ENCODE measurements at regions not wholly inside any gene's neighbourhood (a gene's known extent, or its start where the extent isn't known, plus 50 kb on each side); places are given as distances from the start of the nearest gene placed in this dataset.

GRCh38 chr1:87513966-87514660, 185.4 kb downstream of the LMO4 start:
- Histone ChIP-seq H3K9ac (ENCODE audit: low read depth, low read length) (no peak overlapping the region), H3K36me3 (ENCODE audit: insufficient read depth, low read length) (no peaks in the 10 kb centered on the region), H3K4me3 (ENCODE audit: low read length) (no peak overlapping the region), H3K9me3 (replicated peaks; ENCODE audit: low read length) (no peaks in the 10 kb centered on the region), H3K4me1 (ENCODE audit: control insufficient read depth, insufficient read depth, low read length) (no peaks in the 10 kb centered on the region), H3K4me2 (ENCODE audit: low read length) (no peak overlapping the region), H3K27me3 (ENCODE audit: control insufficient read depth, insufficient read depth, low read length) (no peaks in the 10 kb centered on the region)

GRCh38 chr1:87515781-87516180, 187.1 kb downstream of the LMO4 start:
- no peak overlapping the region for H3K4me2 ChIP-seq (ENCODE audit: low read length)
- H3K4me1 ChIP-seq (ENCODE audit: control insufficient read depth, insufficient read depth, low read length) = no peaks in the 10 kb centered on the region
- no peaks in the 10 kb centered on the region for H3K36me3 ChIP-seq (ENCODE audit: insufficient read depth, low read length)
- H3K9me3 ChIP-seq (replicated peaks; ENCODE audit: low read length) = no peaks in the 10 kb centered on the region
- H3K9ac ChIP-seq (ENCODE audit: low read depth, low read length) = no peak overlapping the region
- no peaks in the 10 kb centered on the region for H3K27me3 ChIP-seq (ENCODE audit: control insufficient read depth, insufficient read depth, low read length)
- H3K4me3 ChIP-seq (ENCODE audit: low read length) = no peak overlapping the region

- Histone ChIP-seq H3K4me1 (ENCODE audit: control insufficient read depth, insufficient read depth, low read length) (no peaks in the 10 kb centered on the region), H3K9me3 (replicated peaks; ENCODE audit: low read length) (no peaks in the 10 kb centered on the region), H3K4me2 (ENCODE audit: low read length) (no peak overlapping the region), H3K9ac (ENCODE audit: low read depth, low read length) (no peak overlapping the region), H3K27me3 (ENCODE audit: control insufficient read depth, insufficient read depth, low read length) (no peaks in the 10 kb centered on the region), H3K36me3 (ENCODE audit: insufficient read depth, low read length) (no peaks in the 10 kb centered on the region), H3K4me3 (ENCODE audit: low read length) (no peak overlapping the region)
Observed at GRCh38 chr1:87518794-87519193, 190.1 kb downstream of the LMO4 start.

GRCh38 chr1:87521452-87521851, 192.8 kb downstream of the LMO4 start:
- no peaks in the 10 kb centered on the region for H3K27me3 ChIP-seq (ENCODE audit: control insufficient read depth, insufficient read depth, low read length)
- no peak overlapping the region for H3K4me2 ChIP-seq (ENCODE audit: low read length)
- H3K9me3 ChIP-seq (replicated peaks; ENCODE audit: low read length) = no peaks in the 10 kb centered on the region
- no peak overlapping the region for H3K4me3 ChIP-seq (ENCODE audit: low read length)
- H3K36me3 ChIP-seq (ENCODE audit: insufficient read depth, low read length) = no peaks in the 10 kb centered on the region
- H3K9ac ChIP-seq (ENCODE audit: low read depth, low read length) = no peak overlapping the region
- H3K4me1 ChIP-seq (ENCODE audit: control insufficient read depth, insufficient read depth, low read length) = no peaks in the 10 kb centered on the region

- Histone ChIP-seq H3K9ac (ENCODE audit: low read depth, low read length) (no peak overlapping the region), H3K9me3 (replicated peaks; ENCODE audit: low read length) (no peaks in the 10 kb centered on the region), H3K4me1 (ENCODE audit: control insufficient read depth, insufficient read depth, low read length) (no peaks in the 10 kb centered on the region), H3K4me2 (ENCODE audit: low read length) (no peak overlapping the region), H3K4me3 (ENCODE audit: low read length) (no peak overlapping the region), H3K27me3 (ENCODE audit: control insufficient read depth, insufficient read depth, low read length) (no peaks in the 10 kb centered on the region), H3K36me3 (ENCODE audit: insufficient read depth, low read length) (no peaks in the 10 kb centered on the region)
Observed at GRCh38 chr1:87523466-87523865, 194.8 kb downstream of the LMO4 start.

- H3K36me3 ChIP-seq (ENCODE audit: insufficient read depth, low read length) = no peaks in the 10 kb centered on the region
- H3K4me1 ChIP-seq (ENCODE audit: control insufficient read depth, insufficient read depth, low read length) = no peaks in the 10 kb centered on the region
- no peaks in the 10 kb centered on the region for H3K27me3 ChIP-seq (ENCODE audit: control insufficient read depth, insufficient read depth, low read length)
- no peak overlapping the region for H3K4me2 ChIP-seq (ENCODE audit: low read length)
- H3K4me3 ChIP-seq (ENCODE audit: low read length) = no peak overlapping the region
- H3K9me3 ChIP-seq (replicated peaks; ENCODE audit: low read length) = no peaks in the 10 kb centered on the region
- no peak overlapping the region for H3K9ac ChIP-seq (ENCODE audit: low read depth, low read length)
Observed at GRCh38 chr1:87524021-87524754, 195.5 kb downstream of the LMO4 start.

- no peak overlapping the region for H3K4me3 ChIP-seq (ENCODE audit: low read length)
- no peaks in the 10 kb centered on the region for H3K9me3 ChIP-seq (replicated peaks; ENCODE audit: low read length)
- H3K9ac ChIP-seq (ENCODE audit: low read depth, low read length) = no peak overlapping the region
- H3K4me1 ChIP-seq (ENCODE audit: control insufficient read depth, insufficient read depth, low read length) = no peaks in the 10 kb centered on the region
- no peaks in the 10 kb centered on the region for H3K36me3 ChIP-seq (ENCODE audit: insufficient read depth, low read length)
- H3K27me3 ChIP-seq (ENCODE audit: control insufficient read depth, insufficient read depth, low read length) = no peaks in the 10 kb centered on the region
- no peak overlapping the region for H3K4me2 ChIP-seq (ENCODE audit: low read length)
Observed at GRCh38 chr1:87528754-87529517, 200.3 kb downstream of the LMO4 start.

GRCh38 chr1:87530042-87530807, 201.5 kb downstream of the LMO4 start:
- Histone ChIP-seq H3K9ac (ENCODE audit: low read depth, low read length) (no peak overlapping the region), H3K4me2 (ENCODE audit: low read length) (no peak overlapping the region), H3K9me3 (replicated peaks; ENCODE audit: low read length) (no peaks in the 10 kb centered on the region), H3K4me1 (ENCODE audit: control insufficient read depth, insufficient read depth, low read length) (no peaks in the 10 kb centered on the region), H3K27me3 (ENCODE audit: control insufficient read depth, insufficient read depth, low read length) (no peaks in the 10 kb centered on the region), H3K36me3 (ENCODE audit: insufficient read depth, low read length) (no peaks in the 10 kb centered on the region), H3K4me3 (ENCODE audit: low read length) (no peak overlapping the region)

- H3K9me3 ChIP-seq (replicated peaks; ENCODE audit: low read length) = no peaks in the 10 kb centered on the region
- no peak overlapping the region for H3K9ac ChIP-seq (ENCODE audit: low read depth, low read length)
- H3K27me3 ChIP-seq (ENCODE audit: control insufficient read depth, insufficient read depth, low read length) = no peaks in the 10 kb centered on the region
- no peak overlapping the region for H3K4me3 ChIP-seq (ENCODE audit: low read length)
- H3K36me3 ChIP-seq (ENCODE audit: insufficient read depth, low read length) = no peaks in the 10 kb centered on the region
- no peaks in the 10 kb centered on the region for H3K4me1 ChIP-seq (ENCODE audit: control insufficient read depth, insufficient read depth, low read length)
- H3K4me2 ChIP-seq (ENCODE audit: low read length) = no peak overlapping the region
Observed at GRCh38 chr1:87535551-87535950, 206.9 kb downstream of the LMO4 start.

- no peak overlapping the region for H3K4me2 ChIP-seq (ENCODE audit: low read length)
- H3K36me3 ChIP-seq (ENCODE audit: insufficient read depth, low read length) = no peaks in the 10 kb centered on the region
- no peaks in the 10 kb centered on the region for H3K4me1 ChIP-seq (ENCODE audit: control insufficient read depth, insufficient read depth, low read length)
Observed at GRCh38 chr1:87539147-87539546, 210.5 kb downstream of the LMO4 start.

GRCh38 chr1:87542697-87543096, 214.0 kb downstream of the LMO4 start:
- Histone ChIP-seq H3K9ac (ENCODE audit: low read depth, low read length) (no peak overlapping the region), H3K4me1 (ENCODE audit: control insufficient read depth, insufficient read depth, low read length) (no peaks in the 10 kb centered on the region), H3K9me3 (replicated peaks; ENCODE audit: low read length) (no peaks in the 10 kb centered on the region)

More at GRCh38 chr1:87539147-87539546, 210.5 kb downstream of the LMO4 start:
- H3K9ac ChIP-seq (ENCODE audit: low read depth, low read length) = no peak overlapping the region
- H3K9me3 ChIP-seq (replicated peaks; ENCODE audit: low read length) = no peaks in the 10 kb centered on the region
- H3K4me3 ChIP-seq (ENCODE audit: low read length) = no peak overlapping the region
- H3K27me3 ChIP-seq (ENCODE audit: control insufficient read depth, insufficient read depth, low read length) = no peaks in the 10 kb centered on the region

More at GRCh38 chr1:87542697-87543096, 214.0 kb downstream of the LMO4 start:
- no peak overlapping the region for H3K4me2 ChIP-seq (ENCODE audit: low read length)
- H3K36me3 ChIP-seq (ENCODE audit: insufficient read depth, low read length) = no peaks in the 10 kb centered on the region
- H3K27me3 ChIP-seq (ENCODE audit: control insufficient read depth, insufficient read depth, low read length) = no peaks in the 10 kb centered on the region
- H3K4me3 ChIP-seq (ENCODE audit: low read length) = no peak overlapping the region
